ENCODE measurements at regions not wholly inside any gene's neighbourhood (a gene's known extent, or its start where the extent isn't known, plus 50 kb on each side); places are given as distances from the start of the nearest gene placed in this dataset.
"Not testable (repeated sequence)": the region's sequence is repeated elsewhere in the genome, so short reads cannot be mapped to it uniquely, and the experiment has no call there.

DNA sequence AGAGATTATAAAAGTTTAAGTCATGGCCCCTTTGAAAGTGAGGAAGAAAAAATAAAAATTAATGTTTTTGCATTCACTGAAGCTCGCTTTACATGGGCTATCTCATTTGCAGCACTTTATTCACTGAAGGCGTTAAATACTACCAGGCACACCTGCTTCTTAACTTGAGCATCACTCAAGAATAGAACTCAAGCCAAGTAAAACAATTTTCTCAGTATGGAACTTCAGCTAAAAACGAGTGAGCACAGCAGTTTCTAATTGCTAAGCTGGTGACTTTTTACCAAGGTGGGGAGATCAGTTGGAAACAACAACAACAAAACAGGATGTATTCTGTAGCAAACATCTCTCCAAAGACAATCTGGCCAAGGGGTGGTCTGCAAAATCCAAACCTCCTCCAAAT is 405.6 kb downstream of the RAB38 start:
- Histone ChIP-seq H3K9me3 (no peaks in the 10 kb centered on the region), H3K27ac (no peak overlapping the region), H3K4me3 (no peak overlapping the region), H3K36me3 (no peaks in the 10 kb centered on the region), H3K4me1 (no peaks in the 10 kb centered on the region), H3K27me3 (no peaks in the 10 kb centered on the region)
- no peak for DNase-seq
- TF ChIP-seq, protein P1, sequence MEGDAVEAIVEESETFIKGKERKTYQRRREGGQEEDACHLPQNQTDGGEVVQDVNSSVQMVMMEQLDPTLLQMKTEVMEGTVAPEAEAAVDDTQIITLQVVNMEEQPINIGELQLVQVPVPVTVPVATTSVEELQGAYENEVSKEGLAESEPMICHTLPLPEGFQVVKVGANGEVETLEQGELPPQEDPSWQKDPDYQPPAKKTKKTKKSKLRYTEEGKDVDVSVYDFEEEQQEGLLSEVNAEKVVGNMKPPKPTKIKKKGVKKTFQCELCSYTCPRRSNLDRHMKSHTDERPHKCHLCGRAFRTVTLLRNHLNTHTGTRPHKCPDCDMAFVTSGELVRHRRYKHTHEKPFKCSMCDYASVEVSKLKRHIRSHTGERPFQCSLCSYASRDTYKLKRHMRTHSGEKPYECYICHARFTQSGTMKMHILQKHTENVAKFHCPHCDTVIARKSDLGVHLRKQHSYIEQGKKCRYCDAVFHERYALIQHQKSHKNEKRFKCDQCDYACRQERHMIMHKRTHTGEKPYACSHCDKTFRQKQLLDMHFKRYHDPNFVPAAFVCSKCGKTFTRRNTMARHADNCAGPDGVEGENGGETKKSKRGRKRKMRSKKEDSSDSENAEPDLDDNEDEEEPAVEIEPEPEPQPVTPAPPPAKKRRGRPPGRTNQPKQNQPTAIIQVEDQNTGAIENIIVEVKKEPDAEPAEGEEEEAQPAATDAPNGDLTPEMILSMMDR (IDR thresholded peaks at IDR 0.05), result no peak
- intact Hi-C loops (cut with DNase I; ENCODE audit: low total_unique reads), result no loop called here

DNA sequence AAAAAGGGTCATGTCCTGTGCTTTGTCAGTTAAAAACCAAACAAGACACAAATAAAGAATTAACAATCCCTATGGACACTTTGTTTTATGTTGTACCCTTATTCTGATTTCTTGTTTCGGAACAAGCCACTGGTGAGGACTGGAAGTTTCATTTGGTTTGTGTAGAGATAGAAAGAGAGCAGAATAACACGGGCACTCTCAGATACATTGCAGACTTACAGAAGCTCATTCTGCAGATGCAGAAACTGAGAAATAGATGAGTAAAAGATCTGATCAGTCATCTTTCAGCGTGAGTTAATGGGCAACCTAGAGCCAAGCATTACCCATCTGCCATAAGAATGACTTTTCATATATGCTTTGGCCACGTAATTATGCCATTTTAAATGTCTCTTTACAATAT is 407.6 kb downstream of the RAB38 start:
- no peaks in the 10 kb centered on the region for H3K9me3 ChIP-seq
- no peak for DNase-seq
- H3K4me3 ChIP-seq, result no peak overlapping the region
- H3K27me3 ChIP-seq, result no peaks in the 10 kb centered on the region
- H3K36me3 ChIP-seq, result no peaks in the 10 kb centered on the region
- TF ChIP-seq, protein P1 (IDR thresholded peaks at IDR 0.05), result no peak
- no peaks in the 10 kb centered on the region for H3K4me1 ChIP-seq
- intact Hi-C loops (cut with DNase I; ENCODE audit: low total_unique reads), result no loop called here
- no peak overlapping the region for H3K27ac ChIP-seq

DNA sequence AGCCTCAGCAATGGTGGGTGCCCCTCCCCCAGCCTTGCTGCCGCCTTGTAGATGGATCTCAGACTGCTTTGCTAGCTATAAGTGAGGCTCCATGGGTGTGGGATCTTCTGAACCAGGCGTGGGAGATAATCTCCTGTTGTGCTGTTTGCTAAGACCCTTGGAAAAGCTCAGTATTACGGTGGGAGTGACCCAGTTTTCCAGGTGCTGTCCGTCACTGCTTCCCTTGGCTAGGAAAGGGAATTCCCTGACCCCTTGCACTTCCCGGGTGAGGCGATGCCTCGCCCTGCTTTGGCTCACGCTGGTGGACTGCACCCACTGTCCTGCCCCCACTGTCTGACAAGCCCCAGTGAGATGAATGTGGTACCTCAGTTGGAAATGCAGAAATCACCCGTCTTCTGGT is 411.2 kb downstream of the RAB38 start:
- H3K27ac ChIP-seq; intact Hi-C loops (cut with DNase I; ENCODE audit: low total_unique reads); DNase-seq; H3K36me3 ChIP-seq; H3K4me3 ChIP-seq; H3K4me1 ChIP-seq; H3K27me3 ChIP-seq; H3K9me3 ChIP-seq: not testable (repeated sequence)

DNA sequence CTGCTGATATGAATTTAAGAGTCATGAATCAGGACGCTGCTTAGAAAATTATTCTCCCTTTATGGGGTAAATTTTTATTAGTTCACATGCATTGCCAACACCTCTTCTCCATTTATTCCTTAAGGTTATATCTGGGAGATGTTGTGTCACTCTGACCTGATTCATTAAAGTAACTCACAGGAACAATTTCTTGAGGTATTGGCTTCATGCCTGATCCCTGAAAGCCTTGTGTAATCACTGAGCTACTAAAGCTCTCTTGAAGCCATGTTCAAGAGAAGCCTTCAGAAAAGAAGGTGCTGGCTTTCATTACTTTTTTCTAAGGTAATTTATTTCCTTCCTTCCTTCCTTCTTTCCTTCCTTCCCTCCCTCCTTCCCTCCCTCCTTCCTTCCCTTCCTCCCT is 420.6 kb downstream of the RAB38 start:
- H3K27ac ChIP-seq, result no peak overlapping the region
- DNase-seq, result no peak
- no peaks in the 10 kb centered on the region for H3K4me1 ChIP-seq
- no peaks in the 10 kb centered on the region for H3K36me3 ChIP-seq
- H3K27me3 ChIP-seq, result no peaks in the 10 kb centered on the region
- H3K4me3 ChIP-seq, result no peak overlapping the region
- TF ChIP-seq, protein P1 (IDR thresholded peaks at IDR 0.05), result no peak
- intact Hi-C loops (cut with DNase I; ENCODE audit: low total_unique reads), result no loop called here
- no peaks in the 10 kb centered on the region for H3K9me3 ChIP-seq

DNA sequence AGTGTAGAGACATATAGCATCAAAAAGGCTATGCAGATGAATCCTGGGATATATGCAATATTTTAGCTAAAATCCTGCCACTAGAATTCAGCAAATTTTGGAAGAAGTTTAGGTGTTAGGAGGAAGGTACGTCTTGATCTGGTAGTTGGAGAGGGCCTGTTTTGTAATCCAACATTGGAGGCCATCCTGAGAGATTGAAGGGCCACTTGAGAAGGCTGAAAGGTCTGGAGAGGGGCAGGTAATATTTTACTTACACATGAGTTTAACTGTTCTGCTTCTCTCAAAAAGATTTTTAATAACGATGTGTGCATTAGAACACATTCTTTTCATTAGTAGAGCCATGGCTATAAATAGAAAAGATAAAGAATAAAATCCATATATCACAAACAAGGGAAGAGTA is 422.1 kb downstream of the RAB38 start:
- no peaks in the 10 kb centered on the region for H3K4me1 ChIP-seq
- no peaks in the 10 kb centered on the region for H3K36me3 ChIP-seq
- H3K4me3 ChIP-seq, result no peak overlapping the region
- H3K27ac ChIP-seq, result no peak overlapping the region
- intact Hi-C loops (cut with DNase I; ENCODE audit: low total_unique reads), result no loop called here
- no peaks in the 10 kb centered on the region for H3K27me3 ChIP-seq
- no peaks in the 10 kb centered on the region for H3K9me3 ChIP-seq
- no peak for DNase-seq
- TF ChIP-seq, protein P1 (IDR thresholded peaks at IDR 0.05), result no peak

DNA sequence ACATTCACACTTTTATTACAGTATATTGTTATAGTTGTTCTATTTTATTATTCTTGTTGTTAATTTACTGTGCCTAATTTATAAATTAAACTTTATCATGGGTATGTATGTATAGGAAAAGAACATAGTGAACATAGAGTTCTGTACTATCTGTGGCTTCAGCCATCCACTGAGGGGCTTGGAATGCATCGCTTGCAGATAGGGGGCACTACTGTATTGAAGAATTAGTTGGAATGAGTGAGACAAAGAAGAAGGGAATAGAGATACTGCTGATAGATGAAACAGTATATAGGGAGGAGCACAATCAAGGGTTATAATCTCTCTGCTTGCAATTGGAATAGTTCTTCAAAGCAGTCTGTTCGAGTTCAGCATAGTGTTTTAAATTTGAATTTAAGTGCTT is 432.2 kb downstream of the RAB38 start:
- no peaks in the 10 kb centered on the region for H3K9me3 ChIP-seq
- no peaks in the 10 kb centered on the region for H3K27me3 ChIP-seq
- H3K27ac ChIP-seq, result no peak overlapping the region
- no peaks in the 10 kb centered on the region for H3K36me3 ChIP-seq
- DNase-seq, result no peak
- no peaks in the 10 kb centered on the region for H3K4me1 ChIP-seq
- intact Hi-C loops (cut with DNase I; ENCODE audit: low total_unique reads), result no loop called here
- TF ChIP-seq, protein P1 (IDR thresholded peaks at IDR 0.05), result no peak
- no peak overlapping the region for H3K4me3 ChIP-seq

Measured in tibial artery (tissue), 4 donors.